HL-60 (cell line): ENCODE measurements at regions not wholly inside any gene's neighbourhood (a gene's known extent, or its start where the extent isn't known, plus 50 kb on each side); places are given as distances from the start of the nearest gene placed in this dataset.
A peak's percentile ranks its signal among the peaks of the same experiment; 100 is the strongest.

Experiments used
- DNase-seq, 2 experiments: peaks; one replicate each; pipeline ENCODE4 v3.0.0-alpha.2; 2010 to 2020; ENCODE audit warnings: low read depth in 1 of 2, low spot score in 1 of 2
- H3K27ac ChIP-seq: fragments of 250-450 bp; sonication (Bioruptor Pico); replicated peaks from 2 replicates; pipeline ENCODE4 v1.5.1; 2020; ENCODE audit warnings: mild to moderate bottlenecking, moderate library complexity
- H3K27me3 ChIP-seq: fragments of 250-450 bp; sonication (Bioruptor Pico); 2 replicates; pipeline ENCODE4 v1.5.1; 2021; ENCODE audit warnings: mild to moderate bottlenecking, moderate library complexity; ENCODE audit not compliant: insufficient read depth, poor library complexity, severe bottlenecking
- H3K4me3 ChIP-seq: replicated peaks from 2 replicates; pipeline ENCODE4 v1.5.1; 2011; ENCODE audit warnings: mild to moderate bottlenecking, control low read depth, low read length; ENCODE audit not compliant: insufficient read depth
- CTCF ChIP-seq: IDR thresholded peaks from one replicate; pipeline ENCODE4 v1.5.1; 2011; ENCODE audit warnings: low read length, control low read depth, inconsistent platforms; ENCODE audit not compliant: insufficient read depth
- GABPA ChIP-seq: IDR thresholded peaks from 2 replicates; pipeline ENCODE4 v1.6.1; 2012; ENCODE audit warnings: low read depth
- POLR2AphosphoS5 ChIP-seq: IDR thresholded peaks from 2 replicates; pipeline ENCODE4 v1.6.1; 2012; ENCODE audit warnings: low read depth
- REST ChIP-seq: IDR thresholded peaks from 2 replicates; pipeline ENCODE4 v1.6.1; 2012; ENCODE audit warnings: low read depth; ENCODE audit not compliant: insufficient replicate concordance
- SPI1 ChIP-seq: IDR thresholded peaks from 2 replicates; pipeline ENCODE4 v1.6.1; 2012; ENCODE audit warnings: low read depth, mild to moderate bottlenecking, borderline replicate concordance

GRCh38 chr3:194738254-194739093 is 52.8 kb downstream of the FAM43A start:
- DNase-seq, result no peak
- H3K27me3 ChIP-seq, result no peaks in the 10 kb centered on the region
- peak overlapping the region; percentile 52 for H3K27ac ChIP-seq

GRCh38 chr3:194739498-194740284 is 54.0 kb downstream of the FAM43A start:
- no peaks in the 10 kb centered on the region for H3K27me3 ChIP-seq
- H3K27ac ChIP-seq, result no peak overlapping the region
- H3K4me3 ChIP-seq, result no peak overlapping the region
- TF ChIP-seq GABPA (no peak), SPI1 (no peak), REST (no peak), POLR2AphosphoS5 (no peak), CTCF (no peak)
- no peak for DNase-seq

More at GRCh38 chr3:194738254-194739093, 52.8 kb downstream of the FAM43A start:
- H3K4me3 ChIP-seq, result no peak overlapping the region
- TF ChIP-seq SPI1, result no peak
- TF ChIP-seq CTCF, result no peak
- TF ChIP-seq REST, result no peak
- no peak for TF ChIP-seq GABPA
- TF ChIP-seq POLR2AphosphoS5, result no peak

GRCh38 chr3:194740859-194741491 is 55.3 kb downstream of the FAM43A start:
- TF ChIP-seq POLR2AphosphoS5 (no peak), CTCF (no peak), REST (no peak)
- Histone ChIP-seq H3K4me3 (no peak overlapping the region), H3K27ac (no peak overlapping the region), H3K27me3 (no peaks in the 10 kb centered on the region)
- DNase-seq, result no peak
